H1 (cell line): ENCODE measurements at regions not wholly inside any gene's neighbourhood (a gene's known extent, or its start where the extent isn't known, plus 50 kb on each side); places are given as distances from the start of the nearest gene placed in this dataset.
"Not testable (repeated sequence)": the region's sequence is repeated elsewhere in the genome, so short reads cannot be mapped to it uniquely, and the experiment has no call there.

ENCODE experiments used
- CTCF ChIA-PET: fragments of 300-600 bp; sonication (Branson Sonifier 250); formaldehyde crosslinking; loops from one replicate; lab custom pipeline; 2021; ENCODE audit not compliant: partially characterized antibody; lab: Charles Lee
- POLR2A ChIA-PET: fragments of 300-600 bp; sonication (Branson Sonifier 250); formaldehyde crosslinking; loops from one replicate; lab custom pipeline; 2021; ENCODE audit warnings: inconsistent platforms; ENCODE audit not compliant: partially characterized antibody; lab: Charles Lee
- DNase-seq, 2 experiments: peaks; one replicate each; pipeline versions ENCODE4 v3.0.0 to v3.0.0-alpha.2; 2010 to 2022; ENCODE audit warnings: low spot score in 2 of 2, low read depth in 1 of 2, mixed read lengths in 1 of 2
- FAIRE-seq: peaks from 2 replicates; lab custom pipeline; 2011; peaks lifted over from hg19 to GRCh38; lab: Jason Lieb, UNC
- H2AFZ ChIP-seq: 2 replicates; pipeline ENCODE4 v1.8.1; 2012; ENCODE audit warnings: low read length, inconsistent platforms
- H2AK5ac ChIP-seq: 2 replicates; pipeline ENCODE4 v1.6.1; 2013; ENCODE audit warnings: low read depth, low read length
- H2BK120ac ChIP-seq: replicated peaks from 2 replicates; pipeline ENCODE3; 2013; ENCODE audit warnings: low read depth, low read length, inconsistent platforms
- H2BK12ac ChIP-seq: 2 replicates; pipeline ENCODE4 v1.6.1; 2013; ENCODE audit warnings: low read depth, low read length
- H2BK15ac ChIP-seq: 2 replicates; pipeline ENCODE4 v1.6.1; 2013; ENCODE audit warnings: low read length
- H2BK20ac ChIP-seq: 2 replicates; pipeline ENCODE4 v1.6.1; 2013; ENCODE audit warnings: low read length
- H2BK5ac ChIP-seq: 2 replicates; pipeline ENCODE4 v1.6.1; 2013; ENCODE audit warnings: low read depth, low read length
- H3K14ac ChIP-seq: 2 replicates; pipeline ENCODE4 v1.6.1; 2013; ENCODE audit warnings: inconsistent platforms; ENCODE audit not compliant: insufficient read length
- H3K18ac ChIP-seq: 2 replicates; pipeline ENCODE4 v1.6.1; 2013; ENCODE audit warnings: low read length; ENCODE audit errors: extremely low read depth
- H3K23ac ChIP-seq: 2 replicates; pipeline ENCODE4 v1.6.1; 2013; ENCODE audit warnings: inconsistent platforms; ENCODE audit not compliant: insufficient read length
- H3K23me2 ChIP-seq: 2 replicates; pipeline ENCODE4 v1.6.1; 2013; ENCODE audit warnings: low read depth, low read length
- H3K27ac ChIP-seq: 2 replicates; pipeline ENCODE4 v1.6.1; 2011; ENCODE audit warnings: low read depth, low read length, inconsistent platforms
- H3K27me3 ChIP-seq, 4 experiments: replicated peaks in 1 of 4; 1 replicate in 1 of 4; 2 replicates in 3 of 4; pipeline versions ENCODE4 v1.6.1 to v1.8.1; 2011 to 2013; ENCODE audit warnings: low read length in 3 of 4, mild to moderate bottlenecking in 3 of 4, inconsistent platforms in 2 of 4, mixed read lengths in 2 of 4, moderate library complexity in 1 of 4; ENCODE audit not compliant: control insufficient read depth in 3 of 4, insufficient read depth in 3 of 4; ENCODE audit errors: extremely low read depth in 1 of 4
- H3K36me3 ChIP-seq, 4 experiments: 2 replicates each; pipeline versions ENCODE4 v1.6.1 to v1.8.1; 2011 to 2013; ENCODE audit warnings: mild to moderate bottlenecking in 4 of 4, low read length in 3 of 4, moderate library complexity in 2 of 4, control low read depth in 1 of 4, inconsistent platforms in 1 of 4; ENCODE audit not compliant: insufficient read depth in 4 of 4, control insufficient read depth in 2 of 4
- H3K4ac ChIP-seq: replicated peaks from 2 replicates; pipeline ENCODE3; 2013; ENCODE audit warnings: low read length, low read depth, mixed read lengths, inconsistent platforms; ENCODE audit not compliant: insufficient read length
- H3K4me1 ChIP-seq, 4 experiments: replicated peaks in 1 of 4; 1 replicate in 1 of 4; 2 replicates in 3 of 4; pipeline versions ENCODE4 v1.6.1 to v1.8.1; 2011 to 2013; ENCODE audit warnings: low read length in 3 of 4, inconsistent platforms in 2 of 4, mixed read lengths in 1 of 4; ENCODE audit not compliant: insufficient read depth in 4 of 4, control insufficient read depth in 3 of 4
- H3K4me2 ChIP-seq, 2 experiments: 2 replicates each; pipeline versions ENCODE4 v1.6.1 to v1.8.1; 2011 to 2013; ENCODE audit warnings: low read depth in 2 of 2, low read length in 2 of 2, control low read depth in 1 of 2, inconsistent platforms in 1 of 2, mild to moderate bottlenecking in 1 of 2; ENCODE audit not compliant: insufficient read depth in 1 of 2
- H3K4me3 ChIP-seq, 4 experiments: fragments of 200-600, 300-600 bp in 1 of 4; sonication (generic), shearing (Covaris generic), sonication (Bioruptor Twin) in 1 of 4; 2 replicates each; pipeline versions ENCODE4 v1.5.1 to v1.8.1; 2011 to 2016; ENCODE audit warnings: low read length in 4 of 4, low read depth in 3 of 4, control low read depth in 2 of 4, inconsistent platforms in 2 of 4, mild to moderate bottlenecking in 2 of 4, mixed read lengths in 1 of 4, moderate library complexity in 1 of 4; ENCODE audit not compliant: insufficient read depth in 2 of 4; ENCODE audit errors: extremely low read depth in 1 of 4
- H3K56ac ChIP-seq: replicated peaks from 2 replicates; pipeline ENCODE3; 2013; ENCODE audit warnings: low read depth, mild to moderate bottlenecking, mixed read lengths, low read length, inconsistent platforms; ENCODE audit not compliant: insufficient read length
- H3K79me1 ChIP-seq: 2 replicates; pipeline ENCODE4 v1.6.1; 2013; ENCODE audit warnings: low read depth, low read length, control low read depth
- H3K79me2 ChIP-seq, 2 experiments: 2 replicates each; pipeline versions ENCODE4 v1.6.1 to v1.8.1; 2012 to 2013; ENCODE audit warnings: low read length in 2 of 2, mild to moderate bottlenecking in 2 of 2, inconsistent platforms in 1 of 2; ENCODE audit not compliant: insufficient read depth in 2 of 2, control insufficient read depth in 1 of 2
- H3K9ac ChIP-seq, 4 experiments: replicated peaks in 1 of 4; 1 replicate in 1 of 4; 2 replicates in 3 of 4; pipeline versions ENCODE4 v1.6.1 to v1.8.1; 2011 to 2013; ENCODE audit warnings: low read depth in 3 of 4, low read length in 3 of 4, control low read depth in 2 of 4, mild to moderate bottlenecking in 2 of 4, moderate library complexity in 2 of 4, inconsistent platforms in 1 of 4; ENCODE audit errors: extremely low read depth in 1 of 4
- H3K9me3 ChIP-seq, 2 experiments: 2 replicates each; pipeline versions ENCODE4 v1.6.1 to v1.8.1; 2012 to 2013; ENCODE audit warnings: mild to moderate bottlenecking in 2 of 2, moderate library complexity in 2 of 2, control low read depth in 1 of 2, inconsistent platforms in 1 of 2, low read depth in 1 of 2, low read length in 1 of 2, mixed read lengths in 1 of 2; ENCODE audit not compliant: insufficient read depth in 2 of 2
- H4K20me1 ChIP-seq, 2 experiments: replicated peaks in 1 of 2; 2 replicates each; pipeline versions ENCODE3 to v1.8.1; 2011 to 2013; ENCODE audit warnings: inconsistent platforms in 2 of 2, low read length in 2 of 2, mild to moderate bottlenecking in 1 of 2; ENCODE audit not compliant: insufficient read depth in 2 of 2, control insufficient read depth in 1 of 2
- H4K5ac ChIP-seq: 2 replicates; pipeline ENCODE4 v1.6.1; 2013; ENCODE audit warnings: low read length, low read depth, mixed read lengths, inconsistent platforms; ENCODE audit not compliant: insufficient read length
- H4K8ac ChIP-seq: 2 replicates; pipeline ENCODE4 v1.8.0; 2013; ENCODE audit warnings: mild to moderate bottlenecking, moderate library complexity, low read length, inconsistent platforms; ENCODE audit not compliant: insufficient read depth; ENCODE audit errors: extremely low read depth
- H4K91ac ChIP-seq: replicated peaks from 2 replicates; pipeline ENCODE3; 2013; ENCODE audit warnings: low read length, mixed read lengths, inconsistent platforms; ENCODE audit not compliant: insufficient read length
- CBX5 ChIP-seq: fragments of 300-800, 300-1000 bp; sonication (generic); IDR thresholded peaks from 2 replicates; pipeline ENCODE4 v1.7.1; 2016; ENCODE audit warnings: antibody characterized with exemption, low read length, low read depth
- CHD2 ChIP-seq: IDR thresholded peaks from 2 replicates; pipeline ENCODE4 v1.6.1; 2012; ENCODE audit warnings: low read length, improper control_type of control experiment
- CTBP2 ChIP-seq: IDR thresholded peaks from 2 replicates; pipeline ENCODE4 v1.7.0; 2011; ENCODE audit warnings: borderline replicate concordance, mild to moderate bottlenecking, moderate library complexity, mixed read lengths, low read length; ENCODE audit not compliant: insufficient read depth, insufficient read length
- KDM5A ChIP-seq: fragments of 200-600 bp; IDR thresholded peaks from 2 replicates; pipeline ENCODE4 v1.7.1; 2012; ENCODE audit warnings: mild to moderate bottlenecking, low read length, inconsistent platforms, mixed read lengths
- RBBP5 ChIP-seq: IDR thresholded peaks from 2 replicates; pipeline ENCODE4 v1.7.1; 2012; ENCODE audit warnings: low read depth, mild to moderate bottlenecking, inconsistent platforms, low read length, moderate library complexity, borderline replicate concordance
- RNF2 ChIP-seq: fragments of 200-900, 300-1000 bp; sonication (generic); IDR thresholded peaks from 2 replicates; pipeline ENCODE4 v1.7.1; 2016; ENCODE audit warnings: borderline replicate concordance, low read depth, mild to moderate bottlenecking, antibody characterized with exemption, low read length; ENCODE audit not compliant: poor library complexity, severe bottlenecking; ENCODE audit errors: missing control alignments
- SIX5 ChIP-seq: IDR thresholded peaks from 2 replicates; pipeline ENCODE4 v1.6.1; 2011; ENCODE audit warnings: mild to moderate bottlenecking, low read depth, low read length
- WGBS, 2 experiments: shearing (Covaris generic) in 1 of 2; methylation state at CpG; one replicate each; pipeline versions ENCODE4 v1.1.6 to v1.1.7; 2013 to 2015; ENCODE audit warnings: low lambda C conversion rate in 2 of 2, mixed read lengths in 2 of 2, inconsistent platforms in 1 of 2, low coverage in 1 of 2, missing lambda C conversion rate in 1 of 2; ENCODE audit not compliant: insufficient replicate concordance in 2 of 2, insufficient coverage in 1 of 2, insufficient read length in 1 of 2; ENCODE audit errors: extremely low coverage in 1 of 2, missing lambda C conversion rate in 1 of 2; 5-methylcytosine and 5-hydroxymethylcytosine counted together

- TF ChIP-seq KDM5A = no peak
- no peak for TF ChIP-seq RBBP5
- TF ChIP-seq CBX5 = no peak
- no peak for TF ChIP-seq RNF2
- TF ChIP-seq SIX5 = no peak
- no peak for TF ChIP-seq CHD2
- no peak for TF ChIP-seq CTBP2
- TF ChIP-seq, all 59 proteins: peak for 0
Observed at GRCh38 chr17:21772321-21772720, 80.0 kb downstream of the KCNJ18 start (continued).

- H3K4ac ChIP-seq, DNase-seq, H3K4me2 ChIP-seq, H3K4me3 ChIP-seq, H2BK20ac ChIP-seq, H3K79me2 ChIP-seq, H4K8ac ChIP-seq, H3K4me1 ChIP-seq, H3K27me3 ChIP-seq, H2BK5ac ChIP-seq, H3K27ac ChIP-seq, H3K23ac ChIP-seq, H2AK5ac ChIP-seq, CTCF ChIA-PET, H3K79me1 ChIP-seq, H3K23me2 ChIP-seq, H3K36me3 ChIP-seq, H3K18ac ChIP-seq, FAIRE-seq, H4K91ac ChIP-seq, H2AFZ ChIP-seq, H2BK120ac ChIP-seq, H4K20me1 ChIP-seq, H2BK12ac ChIP-seq, H3K14ac ChIP-seq, H3K9ac ChIP-seq, H3K56ac ChIP-seq, H2BK15ac ChIP-seq, POLR2A ChIA-PET, H4K5ac ChIP-seq: not testable (repeated sequence)
- peaks cover 6 to 85% of the 10 kb centered on the region in 2 experiments; a peak in 2 of 4 replicates for H3K9me3 ChIP-seq
- 85% methylated on average over 15 of the region's 15 CpGs; no CpG with 5 or more reads in 1 of the 2 experiments for WGBS, 2 experiments
Observed at GRCh38 chr17:21772991-21773713, 80.8 kb downstream of the KCNJ18 start.
